Endothelial cell of umbilical vein (primary cell): ENCODE measurements at regions not wholly inside any gene's neighbourhood (a gene's known extent, or its start where the extent isn't known, plus 50 kb on each side); places are given as distances from the start of the nearest gene placed in this dataset.

Source experiments
- BruUV-seq: library from RNA; stranded (reverse); fragments of 400-500 nt; replicated peaks from 2 replicates; lab custom pipeline; 2021; lab: Mats Ljungman, UMichigan
- CTCF ChIA-PET: fragments of 300-600, 350-600 bp; sonication (Branson Sonifier 250); formaldehyde crosslinking; loops from one replicate; lab custom pipeline; 2021; ENCODE audit warnings: antibody characterized with exemption, inconsistent platforms; lab: Charles Lee
- POLR2A ChIA-PET: fragments of 300-600, 350-600 bp; sonication (Branson Sonifier 250); formaldehyde crosslinking; loops from one replicate; lab custom pipeline; 2021; ENCODE audit warnings: antibody characterized with exemption, inconsistent platforms; lab: Charles Lee
- DNase-seq: peaks from one replicate; pipeline ENCODE4 v3.0.0-alpha.2; 2011; ENCODE audit warnings: low read depth, low spot score
- FAIRE-seq: peaks from 2 replicates; lab custom pipeline; 2011; peaks lifted over from hg19 to GRCh38; lab: Jason Lieb, UNC
- H2AFZ ChIP-seq: 2 replicates; pipeline ENCODE4 v1.6.0; 2012; ENCODE audit warnings: low read depth, low read length, control low read depth, inconsistent platforms
- H3K27ac ChIP-seq: 2 replicates; pipeline ENCODE4 v1.5.1; 2011; ENCODE audit warnings: low read depth, mild to moderate bottlenecking, control low read depth, low read length, moderate library complexity; ENCODE audit not compliant: insufficient read depth
- H3K27me3 ChIP-seq, 2 experiments: 2 replicates each; pipeline versions ENCODE4 v1.6.0 to v1.6.1; 2011; ENCODE audit warnings: low read length in 2 of 2, mixed read lengths in 1 of 2; ENCODE audit not compliant: control insufficient read depth in 2 of 2, insufficient read depth in 2 of 2
- H3K36me3 ChIP-seq, 2 experiments: 2 replicates in 1 of 2; 3 replicates in 1 of 2; pipeline ENCODE4 v1.5.1; 2011; ENCODE audit warnings: low read length in 2 of 2, mild to moderate bottlenecking in 1 of 2, moderate library complexity in 1 of 2; ENCODE audit not compliant: control insufficient read depth in 2 of 2, insufficient read depth in 2 of 2; ENCODE audit errors: extremely low read depth in 1 of 2
- H3K4me1 ChIP-seq: 3 replicates; pipeline ENCODE4 v1.5.1; 2011; ENCODE audit warnings: mild to moderate bottlenecking, low read length; ENCODE audit not compliant: control insufficient read depth, insufficient read depth; ENCODE audit errors: extremely low read depth
- H3K4me2 ChIP-seq: 2 replicates; pipeline ENCODE4 v1.6.1; 2011; ENCODE audit warnings: low read length, control low read depth, mixed read lengths; ENCODE audit not compliant: insufficient read depth
- H3K4me3 ChIP-seq, 3 experiments: fragments of 200-600 bp in 1 of 3; sonication (generic), shearing (Covaris generic) in 1 of 3; replicated peaks in 1 of 3; 2 replicates each; pipeline ENCODE4 v1.5.1; 2011 to 2016; ENCODE audit warnings: control low read depth in 3 of 3, low read length in 3 of 3, mild to moderate bottlenecking in 2 of 3, inconsistent platforms in 1 of 3, low read depth in 1 of 3, moderate library complexity in 1 of 3; ENCODE audit not compliant: insufficient read depth in 1 of 3
- H3K79me2 ChIP-seq: 2 replicates; pipeline ENCODE4 v1.6.0; 2012; ENCODE audit warnings: low read length, inconsistent platforms; ENCODE audit not compliant: control insufficient read depth, insufficient read depth
- H3K9ac ChIP-seq: replicated peaks from 2 replicates; pipeline ENCODE3; 2011; ENCODE audit warnings: low read length, control low read depth; ENCODE audit not compliant: insufficient read depth; ENCODE audit errors: extremely low read depth
- H3K9me1 ChIP-seq: replicated peaks from 3 replicates; pipeline ENCODE4 v1.6.0; 2011; ENCODE audit warnings: mild to moderate bottlenecking, low read length; ENCODE audit not compliant: control insufficient read depth, insufficient read depth; ENCODE audit errors: extremely low read depth
- H3K9me3 ChIP-seq: replicated peaks from 2 replicates; pipeline ENCODE4 v1.5.1; 2012; ENCODE audit warnings: low read length, inconsistent platforms; ENCODE audit not compliant: control insufficient read depth, insufficient read depth
- H4K20me1 ChIP-seq: replicated peaks from 2 replicates; pipeline ENCODE3; 2011; ENCODE audit warnings: mild to moderate bottlenecking, low read length; ENCODE audit not compliant: control insufficient read depth, insufficient read depth; ENCODE audit errors: extremely low read depth
- CTCF ChIP-seq, 2 donors: IDR thresholded peaks; 1 replicate in 1 of 2; 2 replicates in 1 of 2; pipeline ENCODE4 v1.5.1; 2011; ENCODE audit warnings: low read length in 2 of 2, mild to moderate bottlenecking in 2 of 2, moderate library complexity in 2 of 2, control low read depth in 1 of 2, inconsistent platforms in 1 of 2, low read depth in 1 of 2; ENCODE audit not compliant: insufficient read depth in 1 of 2; ENCODE audit errors: extremely low read depth in 1 of 2
- EZH2 ChIP-seq: IDR thresholded peaks from 2 replicates; pipeline ENCODE4 v1.6.1; 2012; ENCODE audit warnings: borderline replicate concordance, low read depth, mild to moderate bottlenecking, moderate library complexity, low read length, inconsistent platforms; ENCODE audit not compliant: severe bottlenecking
- FOS ChIP-seq: IDR thresholded peaks from 2 replicates; pipeline ENCODE4 v1.6.1; 2011; ENCODE audit warnings: mild to moderate bottlenecking, low read length, moderate library complexity, borderline replicate concordance; ENCODE audit not compliant: insufficient read depth
- GATA2 ChIP-seq: IDR thresholded peaks from 2 replicates; pipeline ENCODE4 v1.7.0; 2011; ENCODE audit warnings: low read depth, mild to moderate bottlenecking, moderate library complexity, mixed read lengths, low read length; ENCODE audit not compliant: insufficient read length, insufficient read depth
- JUN ChIP-seq: IDR thresholded peaks from 2 replicates; pipeline ENCODE4 v1.6.1; 2011; ENCODE audit warnings: borderline replicate concordance, low read depth; ENCODE audit not compliant: insufficient read length, insufficient read depth
- MAX ChIP-seq: IDR thresholded peaks from 2 replicates; pipeline ENCODE4 v1.6.1; 2011; ENCODE audit not compliant: insufficient read depth, insufficient read length
- MYC ChIP-seq: IDR thresholded peaks from one replicate; pipeline ENCODE4 v1.6.1; 2011; ENCODE audit warnings: mild to moderate bottlenecking, low read depth, low read length
- POLR2A ChIP-seq: IDR thresholded peaks from 2 replicates; pipeline ENCODE4 v1.6.1; 2012; ENCODE audit warnings: low read depth, mild to moderate bottlenecking, control low read depth, low read length
- POLR2AphosphoS5 ChIP-seq: IDR thresholded peaks from 2 replicates; pipeline ENCODE4 v1.6.1; 2012; ENCODE audit warnings: low read depth, mild to moderate bottlenecking, control low read depth, low read length, moderate library complexity; ENCODE audit not compliant: insufficient read depth
- dilution Hi-C: fragments of 300-500 bp; cut with MboI; formaldehyde crosslinking; loops from one replicate; pipeline ENCODE4 v1.15.0; 2019; ENCODE audit warnings: low sequenced_read_pairs; ENCODE audit not compliant: extremely low pct_ligation_motif_present
- intact Hi-C: fragments of 100-400 bp; cut with micrococcal nuclease; formaldehyde crosslinking; loops from one replicate; pipeline ENCODE4 v1.10.0; 2022

- FAIRE-seq, result no peak
- Histone ChIP-seq H3K79me2 (no peaks in the 10 kb centered on the region), H3K27me3 (no peaks in the 10 kb centered on the region), H3K4me2 (no peak overlapping the region), H3K9me1 (no peaks in the 10 kb centered on the region), H3K36me3 (no peaks in the 10 kb centered on the region), H3K4me3 (no peak overlapping the region), H3K4me1 (no peaks in the 10 kb centered on the region), H3K9me3 (no peaks in the 10 kb centered on the region), H4K20me1 (no peaks in the 10 kb centered on the region), H3K9ac (no peak overlapping the region), H3K27ac (no peak overlapping the region), H2AFZ (no peak overlapping the region)
- intact Hi-C loops (no loop called here), dilution Hi-C loops (no loop called here)
- no peak for TF ChIP-seq MYC
- no peak for TF ChIP-seq POLR2AphosphoS5
- no peak for TF ChIP-seq JUN
- TF ChIP-seq EZH2, result no peak
- no peak for TF ChIP-seq MAX
- no peak for TF ChIP-seq CTCF (IDR thresholded peaks at IDR 0.05; ENCODE audit: extremely low read depth in 1 of 2, insufficient read depth in 1 of 2, low read depth in 1 of 2, low read length in 2 of 2)
- TF ChIP-seq FOS, result no peak
- TF ChIP-seq GATA2, result no peak
- no peak for TF ChIP-seq POLR2A
- no peak for DNase-seq
- ChIA-PET POLR2A (no interaction called here), CTCF (no interaction called here)
- no TSS peak for BruUV-seq
Observed at GRCh38 chr3:79542-79941, 117.0 kb upstream of the CHL1 start.
